Fibroblast of pulmonary artery (primary cell): ENCODE measurements at regions not wholly inside any gene's neighbourhood (a gene's known extent, or its start where the extent isn't known, plus 50 kb on each side); places are given as distances from the start of the nearest gene placed in this dataset.
A peak's percentile ranks its signal among the peaks of the same experiment; 100 is the strongest.

ENCODE experiments used
- DNase-seq: peaks from one replicate; pipeline ENCODE4 v3.0.0-alpha.2; 2010; ENCODE audit warnings: low read depth
- H3K4me3 ChIP-seq: replicated peaks from 2 replicates; pipeline ENCODE4 v1.5.1; 2011; ENCODE audit warnings: low read depth, mild to moderate bottlenecking, control low read depth, low read length, moderate library complexity
- CTCF ChIP-seq: IDR thresholded peaks from 2 replicates; pipeline ENCODE4 v1.5.1; 2011; ENCODE audit warnings: mild to moderate bottlenecking, control low read depth, low read length, inconsistent platforms; ENCODE audit errors: missing control alignments

- no peak for TF ChIP-seq CTCF
- DNase-seq, result no peak
- H3K4me3 ChIP-seq, result no peak overlapping the region
Observed at GRCh38 chr4:141340458-141340857, 119.8 kb downstream of the ZNF330 start.

DNA sequence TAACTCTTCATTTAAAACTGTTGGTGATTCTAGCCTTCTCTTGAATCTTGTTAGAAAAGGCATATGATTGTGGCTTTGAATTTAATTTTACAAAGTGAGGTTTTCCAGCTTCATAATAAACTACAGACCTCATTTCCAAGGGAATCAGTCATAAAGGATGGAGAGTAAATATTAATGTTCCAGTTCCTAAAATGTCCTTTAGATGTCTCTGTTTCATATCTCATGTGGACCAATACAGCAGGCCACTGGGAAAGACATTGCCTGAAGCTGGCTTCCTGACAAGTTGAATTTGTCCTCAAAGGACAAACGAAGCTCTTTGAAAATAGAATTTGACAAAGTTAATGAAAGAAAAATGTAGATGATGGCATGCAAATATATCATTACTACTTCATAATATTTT lies 125.4 kb downstream of the ZNF330 start:
- H3K4me3 ChIP-seq, result no peak overlapping the region
- peak; percentile 84 for DNase-seq
- peak; percentile 62 for TF ChIP-seq CTCF

GRCh38 chr4:141347684-141348083 lies 127.0 kb downstream of the ZNF330 start:
- no peak for DNase-seq
- TF ChIP-seq CTCF, result no peak
- H3K4me3 ChIP-seq, result no peak overlapping the region

- peak; percentile 87 for DNase-seq
- no peak for TF ChIP-seq CTCF
- no peak overlapping the region for H3K4me3 ChIP-seq
Observed at GRCh38 chr4:141348125-141348524, 127.4 kb downstream of the ZNF330 start.

GRCh38 chr4:141348573-141348972 lies 127.9 kb downstream of the ZNF330 start:
- DNase-seq, result no peak
- no peak for TF ChIP-seq CTCF
- H3K4me3 ChIP-seq, result no peak overlapping the region

- H3K4me3 ChIP-seq, result no peak overlapping the region
- DNase-seq, result no peak
- TF ChIP-seq CTCF, result no peak
Observed at GRCh38 chr4:141349236-141349635, 128.5 kb downstream of the ZNF330 start.

- DNase-seq, result peak; percentile 94
- no peak overlapping the region for H3K4me3 ChIP-seq
- no peak for TF ChIP-seq CTCF
Observed at GRCh38 chr4:141350122-141350905, 129.6 kb downstream of the ZNF330 start.
